H1 (cell line): ENCODE measurements at regions not wholly inside any gene's neighbourhood (a gene's known extent, or its start where the extent isn't known, plus 50 kb on each side); places are given as distances from the start of the nearest gene placed in this dataset.

Experiments
- CTCF ChIA-PET: fragments of 300-600 bp; sonication (Branson Sonifier 250); formaldehyde crosslinking; loops from one replicate; lab custom pipeline; 2021; ENCODE audit not compliant: partially characterized antibody; lab: Charles Lee
- POLR2A ChIA-PET: fragments of 300-600 bp; sonication (Branson Sonifier 250); formaldehyde crosslinking; loops from one replicate; lab custom pipeline; 2021; ENCODE audit warnings: inconsistent platforms; ENCODE audit not compliant: partially characterized antibody; lab: Charles Lee
- DNase-seq, 2 experiments: peaks; one replicate each; pipeline versions ENCODE4 v3.0.0 to v3.0.0-alpha.2; 2010 to 2022; ENCODE audit warnings: low spot score in 2 of 2, low read depth in 1 of 2, mixed read lengths in 1 of 2
- FAIRE-seq: peaks from 2 replicates; lab custom pipeline; 2011; peaks lifted over from hg19 to GRCh38; lab: Jason Lieb, UNC
- H2AFZ ChIP-seq: 2 replicates; pipeline ENCODE4 v1.8.1; 2012; ENCODE audit warnings: low read length, inconsistent platforms
- H2AK5ac ChIP-seq: 2 replicates; pipeline ENCODE4 v1.6.1; 2013; ENCODE audit warnings: low read depth, low read length
- H2BK120ac ChIP-seq: replicated peaks from 2 replicates; pipeline ENCODE3; 2013; ENCODE audit warnings: low read depth, low read length, inconsistent platforms
- H2BK12ac ChIP-seq: 2 replicates; pipeline ENCODE4 v1.6.1; 2013; ENCODE audit warnings: low read depth, low read length
- H2BK15ac ChIP-seq: 2 replicates; pipeline ENCODE4 v1.6.1; 2013; ENCODE audit warnings: low read length
- H2BK20ac ChIP-seq: 2 replicates; pipeline ENCODE4 v1.6.1; 2013; ENCODE audit warnings: low read length
- H2BK5ac ChIP-seq: 2 replicates; pipeline ENCODE4 v1.6.1; 2013; ENCODE audit warnings: low read depth, low read length
- H3K14ac ChIP-seq: 2 replicates; pipeline ENCODE4 v1.6.1; 2013; ENCODE audit warnings: inconsistent platforms; ENCODE audit not compliant: insufficient read length
- H3K18ac ChIP-seq: 2 replicates; pipeline ENCODE4 v1.6.1; 2013; ENCODE audit warnings: low read length; ENCODE audit errors: extremely low read depth
- H3K23ac ChIP-seq: 2 replicates; pipeline ENCODE4 v1.6.1; 2013; ENCODE audit warnings: inconsistent platforms; ENCODE audit not compliant: insufficient read length
- H3K23me2 ChIP-seq: 2 replicates; pipeline ENCODE4 v1.6.1; 2013; ENCODE audit warnings: low read depth, low read length
- H3K27ac ChIP-seq: 2 replicates; pipeline ENCODE4 v1.6.1; 2011; ENCODE audit warnings: low read depth, low read length, inconsistent platforms
- H3K27me3 ChIP-seq, 4 experiments: replicated peaks in 1 of 4; 1 replicate in 1 of 4; 2 replicates in 3 of 4; pipeline versions ENCODE4 v1.6.1 to v1.8.1; 2011 to 2013; ENCODE audit warnings: low read length in 3 of 4, mild to moderate bottlenecking in 3 of 4, inconsistent platforms in 2 of 4, mixed read lengths in 2 of 4, moderate library complexity in 1 of 4; ENCODE audit not compliant: control insufficient read depth in 3 of 4, insufficient read depth in 3 of 4; ENCODE audit errors: extremely low read depth in 1 of 4
- H3K36me3 ChIP-seq, 4 experiments: 2 replicates each; pipeline versions ENCODE4 v1.6.1 to v1.8.1; 2011 to 2013; ENCODE audit warnings: mild to moderate bottlenecking in 4 of 4, low read length in 3 of 4, moderate library complexity in 2 of 4, control low read depth in 1 of 4, inconsistent platforms in 1 of 4; ENCODE audit not compliant: insufficient read depth in 4 of 4, control insufficient read depth in 2 of 4
- H3K4ac ChIP-seq: replicated peaks from 2 replicates; pipeline ENCODE3; 2013; ENCODE audit warnings: low read length, low read depth, mixed read lengths, inconsistent platforms; ENCODE audit not compliant: insufficient read length
- H3K4me1 ChIP-seq, 4 experiments: replicated peaks in 1 of 4; 1 replicate in 1 of 4; 2 replicates in 3 of 4; pipeline versions ENCODE4 v1.6.1 to v1.8.1; 2011 to 2013; ENCODE audit warnings: low read length in 3 of 4, inconsistent platforms in 2 of 4, mixed read lengths in 1 of 4; ENCODE audit not compliant: insufficient read depth in 4 of 4, control insufficient read depth in 3 of 4
- H3K4me2 ChIP-seq, 2 experiments: 2 replicates each; pipeline versions ENCODE4 v1.6.1 to v1.8.1; 2011 to 2013; ENCODE audit warnings: low read depth in 2 of 2, low read length in 2 of 2, control low read depth in 1 of 2, inconsistent platforms in 1 of 2, mild to moderate bottlenecking in 1 of 2; ENCODE audit not compliant: insufficient read depth in 1 of 2
- H3K4me3 ChIP-seq, 4 experiments: fragments of 200-600, 300-600 bp in 1 of 4; sonication (generic), shearing (Covaris generic), sonication (Bioruptor Twin) in 1 of 4; 2 replicates each; pipeline versions ENCODE4 v1.5.1 to v1.8.1; 2011 to 2016; ENCODE audit warnings: low read length in 4 of 4, low read depth in 3 of 4, control low read depth in 2 of 4, inconsistent platforms in 2 of 4, mild to moderate bottlenecking in 2 of 4, mixed read lengths in 1 of 4, moderate library complexity in 1 of 4; ENCODE audit not compliant: insufficient read depth in 2 of 4; ENCODE audit errors: extremely low read depth in 1 of 4
- H3K56ac ChIP-seq: replicated peaks from 2 replicates; pipeline ENCODE3; 2013; ENCODE audit warnings: low read depth, mild to moderate bottlenecking, mixed read lengths, low read length, inconsistent platforms; ENCODE audit not compliant: insufficient read length
- H3K79me1 ChIP-seq: 2 replicates; pipeline ENCODE4 v1.6.1; 2013; ENCODE audit warnings: low read depth, low read length, control low read depth
- H3K79me2 ChIP-seq, 2 experiments: 2 replicates each; pipeline versions ENCODE4 v1.6.1 to v1.8.1; 2012 to 2013; ENCODE audit warnings: low read length in 2 of 2, mild to moderate bottlenecking in 2 of 2, inconsistent platforms in 1 of 2; ENCODE audit not compliant: insufficient read depth in 2 of 2, control insufficient read depth in 1 of 2
- H3K9ac ChIP-seq, 4 experiments: replicated peaks in 1 of 4; 1 replicate in 1 of 4; 2 replicates in 3 of 4; pipeline versions ENCODE4 v1.6.1 to v1.8.1; 2011 to 2013; ENCODE audit warnings: low read depth in 3 of 4, low read length in 3 of 4, control low read depth in 2 of 4, mild to moderate bottlenecking in 2 of 4, moderate library complexity in 2 of 4, inconsistent platforms in 1 of 4; ENCODE audit errors: extremely low read depth in 1 of 4
- H3K9me3 ChIP-seq, 2 experiments: 2 replicates each; pipeline versions ENCODE4 v1.6.1 to v1.8.1; 2012 to 2013; ENCODE audit warnings: mild to moderate bottlenecking in 2 of 2, moderate library complexity in 2 of 2, control low read depth in 1 of 2, inconsistent platforms in 1 of 2, low read depth in 1 of 2, low read length in 1 of 2, mixed read lengths in 1 of 2; ENCODE audit not compliant: insufficient read depth in 2 of 2
- H4K20me1 ChIP-seq, 2 experiments: replicated peaks in 1 of 2; 2 replicates each; pipeline versions ENCODE3 to v1.8.1; 2011 to 2013; ENCODE audit warnings: inconsistent platforms in 2 of 2, low read length in 2 of 2, mild to moderate bottlenecking in 1 of 2; ENCODE audit not compliant: insufficient read depth in 2 of 2, control insufficient read depth in 1 of 2
- H4K5ac ChIP-seq: 2 replicates; pipeline ENCODE4 v1.6.1; 2013; ENCODE audit warnings: low read length, low read depth, mixed read lengths, inconsistent platforms; ENCODE audit not compliant: insufficient read length
- H4K8ac ChIP-seq: 2 replicates; pipeline ENCODE4 v1.8.0; 2013; ENCODE audit warnings: mild to moderate bottlenecking, moderate library complexity, low read length, inconsistent platforms; ENCODE audit not compliant: insufficient read depth; ENCODE audit errors: extremely low read depth
- H4K91ac ChIP-seq: replicated peaks from 2 replicates; pipeline ENCODE3; 2013; ENCODE audit warnings: low read length, mixed read lengths, inconsistent platforms; ENCODE audit not compliant: insufficient read length
- CEBPB ChIP-seq: IDR thresholded peaks from 2 replicates; pipeline ENCODE4 v1.6.1; 2012; ENCODE audit warnings: low read depth, low read length
- FOSL1 ChIP-seq: IDR thresholded peaks from 2 replicates; pipeline ENCODE4 v1.6.1; 2011; ENCODE audit warnings: mild to moderate bottlenecking, low read depth, low read length, moderate library complexity; ENCODE audit not compliant: insufficient read depth
- GTF2F1 ChIP-seq: IDR thresholded peaks from 2 replicates; pipeline ENCODE4 v1.6.1; 2012; ENCODE audit warnings: low read depth, low read length, improper control_type of control experiment, borderline replicate concordance
- HDAC2 ChIP-seq, 2 experiments: fragments of 300-600 bp in 1 of 2; sonication (generic) in 1 of 2; IDR thresholded peaks; 2 replicates each; pipeline ENCODE4 v1.6.1; 2011 to 2012; ENCODE audit warnings: low read depth in 2 of 2, low read length in 2 of 2, mild to moderate bottlenecking in 2 of 2, moderate library complexity in 2 of 2, borderline replicate concordance in 1 of 2, inconsistent platforms in 1 of 2
- KDM4A ChIP-seq: IDR thresholded peaks from one replicate; pipeline ENCODE4 v1.7.1; 2012; ENCODE audit warnings: low read depth, mild to moderate bottlenecking, moderate library complexity, low read length, inconsistent platforms; ENCODE audit not compliant: severe bottlenecking
- RAD21 ChIP-seq, 2 experiments: IDR thresholded peaks in 1 of 2; conservative IDR thresholded peaks in 1 of 2; 2 replicates each; pipeline ENCODE4 v1.6.1; 2011; ENCODE audit warnings: low read depth in 2 of 2, low read length in 2 of 2, improper control_type of control experiment in 1 of 2, inconsistent platforms in 1 of 2, mild to moderate bottlenecking in 1 of 2, moderate library complexity in 1 of 2
- RFX5 ChIP-seq: IDR thresholded peaks from 2 replicates; pipeline ENCODE4 v1.6.1; 2011; ENCODE audit warnings: low read depth, low read length, improper control_type of control experiment, borderline replicate concordance
- SIN3A ChIP-seq, 2 experiments: IDR thresholded peaks in 1 of 2; conservative IDR thresholded peaks in 1 of 2; 2 replicates each; pipeline ENCODE4 v1.6.1; 2011 to 2012; ENCODE audit warnings: low read length in 2 of 2, improper control_type of control experiment in 1 of 2, low read depth in 1 of 2, mild to moderate bottlenecking in 1 of 2
- TAF1 ChIP-seq: IDR thresholded peaks from 2 replicates; pipeline ENCODE4 v1.6.1; 2011; ENCODE audit warnings: mild to moderate bottlenecking, low read depth, low read length
- YY1 ChIP-seq: IDR thresholded peaks from 2 replicates; pipeline ENCODE4 v1.6.1; 2011; ENCODE audit warnings: low read depth, mild to moderate bottlenecking, low read length
- ZNF274 ChIP-seq: IDR thresholded peaks from 2 replicates; pipeline ENCODE4 v1.7.0; 2012; ENCODE audit warnings: low read length, borderline replicate concordance; ENCODE audit errors: extremely low read depth
- WGBS, 2 experiments: shearing (Covaris generic) in 1 of 2; methylation state at CpG; one replicate each; pipeline versions ENCODE4 v1.1.6 to v1.1.7; 2013 to 2015; ENCODE audit warnings: low lambda C conversion rate in 2 of 2, mixed read lengths in 2 of 2, inconsistent platforms in 1 of 2, low coverage in 1 of 2, missing lambda C conversion rate in 1 of 2; ENCODE audit not compliant: insufficient replicate concordance in 2 of 2, insufficient coverage in 1 of 2, insufficient read length in 1 of 2; ENCODE audit errors: extremely low coverage in 1 of 2, missing lambda C conversion rate in 1 of 2; 5-methylcytosine and 5-hydroxymethylcytosine counted together
- TF ChIP-seq, protein P1 (sequence below): IDR thresholded peaks from 2 replicates; pipeline ENCODE4 v1.6.1; 2011; ENCODE audit warnings: low read depth, mild to moderate bottlenecking, low read length; ENCODE audit not compliant: insufficient read depth
- TF ChIP-seq, protein P2 (sequence below): IDR thresholded peaks from 2 replicates; pipeline ENCODE4 v1.6.1; 2012; ENCODE audit warnings: inconsistent platforms

- H3K9ac ChIP-seq: no peak overlapping the region
- H3K4me2 ChIP-seq: no peak overlapping the region
- no peaks in the 10 kb centered on the region for H3K79me1 ChIP-seq
- no peak for DNase-seq
- H3K27me3 ChIP-seq: no peaks in the 10 kb centered on the region; a peak in 2 of 7 replicates
- no peaks in the 10 kb centered on the region for H4K20me1 ChIP-seq
- H4K8ac ChIP-seq: no peak overlapping the region
- H2BK20ac ChIP-seq: no peak overlapping the region
- no peak overlapping the region for H3K18ac ChIP-seq
- H3K79me2 ChIP-seq: no peaks in the 10 kb centered on the region
- no peak overlapping the region for H3K27ac ChIP-seq
- no peak overlapping the region for H2BK15ac ChIP-seq
- no peak overlapping the region for H3K4me3 ChIP-seq
- no peak overlapping the region for H3K4ac ChIP-seq
- peaks cover 0 to 6% (median 2%) of the 10 kb centered on the region in 4 experiments; a peak in 4 of 7 replicates for H3K4me1 ChIP-seq
- no peak overlapping the region for H2AFZ ChIP-seq
- H3K36me3 ChIP-seq: no peaks in the 10 kb centered on the region
- no peaks in the 10 kb centered on the region for H3K23me2 ChIP-seq
- no peak overlapping the region for H2BK12ac ChIP-seq
- no peak for FAIRE-seq
- no peak overlapping the region for H2BK120ac ChIP-seq
- no peak overlapping the region for H3K56ac ChIP-seq
- no peak overlapping the region for H2AK5ac ChIP-seq
- no peak overlapping the region for H2BK5ac ChIP-seq
- H4K5ac ChIP-seq: no peak overlapping the region
- H4K91ac ChIP-seq: no peak overlapping the region
- no peak overlapping the region for H3K23ac ChIP-seq
- TF ChIP-seq SIN3A (conservative IDR thresholded peaks at IDR 0.05 in 1 of 2, IDR thresholded peaks at IDR 0.05 in 1 of 2; ENCODE audit: low read depth in 1 of 2, low read length in 2 of 2) (no peak), RAD21 (IDR thresholded peaks at IDR 0.05 in 1 of 2, conservative IDR thresholded peaks at IDR 0.05 in 1 of 2; ENCODE audit: low read depth in 2 of 2, low read length in 2 of 2) (no peak), TAF1 (no peak), GTF2F1 (no peak), ZNF274 (no peak), YY1 (no peak), RFX5 (no peak), HDAC2 (IDR thresholded peaks at IDR 0.05; ENCODE audit: borderline replicate concordance in 1 of 2, low read depth in 2 of 2, low read length in 2 of 2) (no peak), CEBPB (no peak), KDM4A (no peak), FOSL1 (no peak)
- TF ChIP-seq, protein P1, sequence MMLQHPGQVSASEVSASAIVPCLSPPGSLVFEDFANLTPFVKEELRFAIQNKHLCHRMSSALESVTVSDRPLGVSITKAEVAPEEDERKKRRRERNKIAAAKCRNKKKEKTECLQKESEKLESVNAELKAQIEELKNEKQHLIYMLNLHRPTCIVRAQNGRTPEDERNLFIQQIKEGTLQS: no peak
- TF ChIP-seq, protein P2, sequence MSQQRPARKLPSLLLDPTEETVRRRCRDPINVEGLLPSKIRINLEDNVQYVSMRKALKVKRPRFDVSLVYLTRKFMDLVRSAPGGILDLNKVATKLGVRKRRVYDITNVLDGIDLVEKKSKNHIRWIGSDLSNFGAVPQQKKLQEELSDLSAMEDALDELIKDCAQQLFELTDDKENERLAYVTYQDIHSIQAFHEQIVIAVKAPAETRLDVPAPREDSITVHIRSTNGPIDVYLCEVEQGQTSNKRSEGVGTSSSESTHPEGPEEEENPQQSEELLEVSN: no peak
- ChIA-PET CTCF (no interaction called here), POLR2A (no interaction called here)
- H3K14ac ChIP-seq: no peak overlapping the region
- no peaks in the 10 kb centered on the region for H3K9me3 ChIP-seq
- WGBS, 2 experiments: 93% methylated on average over 10 of the region's 10 CpGs; no CpG with 5 or more reads in 1 of the 2 experiments
Observed at GRCh38 chr6:2462831-2463230, 217.4 kb upstream of the GMDS start.
